DMS 273 (cell line): ENCODE measurements at regions not wholly inside any gene's neighbourhood (a gene's known extent, or its start where the extent isn't known, plus 50 kb on each side); places are given as distances from the start of the nearest gene placed in this dataset.
A peak's percentile ranks its signal among the peaks of the same experiment; 100 is the strongest.
"Not testable (repeated sequence)": the region's sequence is repeated elsewhere in the genome, so short reads cannot be mapped to it uniquely, and the experiment has no call there.

ENCODE experiments used
- DNase-seq: peaks from one replicate; lab custom pipeline; 2025; ENCODE audit not compliant: unreplicated experiment; lab: John Stamatoyannopoulos, UW

DNA sequence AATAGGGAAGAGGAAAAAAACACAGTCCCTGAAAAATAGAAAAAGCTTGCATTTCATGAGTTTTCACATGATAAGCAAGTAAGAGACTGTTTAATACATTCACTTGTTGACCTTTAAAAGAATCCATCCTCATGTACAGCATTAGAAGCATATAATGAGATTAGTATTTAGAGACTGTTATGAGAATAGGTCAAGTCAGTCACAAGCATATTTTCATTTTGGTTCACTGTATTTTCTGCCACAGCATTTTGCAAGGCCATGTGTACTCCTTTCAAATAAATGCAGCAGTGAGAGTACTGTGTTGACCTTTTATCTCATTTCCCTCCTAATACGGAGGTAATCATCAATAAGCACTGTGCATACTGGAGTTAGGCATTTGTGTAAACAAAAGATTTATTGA is 162.2 kb upstream of the SETMAR start:
- DNase-seq: no peak

DNA sequence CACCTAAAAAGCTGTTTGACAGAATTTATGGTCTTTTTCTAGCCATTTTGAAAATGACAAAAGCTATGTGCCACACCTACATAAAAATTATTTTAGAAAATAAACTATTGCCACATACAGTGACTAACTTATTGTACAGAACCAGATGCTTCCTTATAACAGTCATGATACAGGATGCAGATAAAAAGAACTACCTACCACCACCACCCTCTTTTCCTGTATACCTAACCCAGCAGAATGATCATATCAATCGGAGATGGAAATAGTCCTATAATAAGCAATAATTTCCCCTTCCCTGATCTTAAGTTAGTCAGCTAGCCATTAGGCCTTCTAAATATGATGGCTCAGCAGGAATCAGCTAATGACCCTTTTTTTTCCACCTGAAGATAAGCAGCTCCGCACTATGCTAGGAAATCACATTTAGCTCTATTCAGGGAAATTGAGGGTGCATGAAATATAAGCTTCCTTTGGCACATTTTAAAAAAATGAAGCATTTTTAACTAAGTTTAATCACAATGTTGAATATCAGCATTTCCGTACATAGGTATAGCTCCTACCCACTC is 155.5 kb upstream of the SETMAR start:
- no peak for DNase-seq

DNA sequence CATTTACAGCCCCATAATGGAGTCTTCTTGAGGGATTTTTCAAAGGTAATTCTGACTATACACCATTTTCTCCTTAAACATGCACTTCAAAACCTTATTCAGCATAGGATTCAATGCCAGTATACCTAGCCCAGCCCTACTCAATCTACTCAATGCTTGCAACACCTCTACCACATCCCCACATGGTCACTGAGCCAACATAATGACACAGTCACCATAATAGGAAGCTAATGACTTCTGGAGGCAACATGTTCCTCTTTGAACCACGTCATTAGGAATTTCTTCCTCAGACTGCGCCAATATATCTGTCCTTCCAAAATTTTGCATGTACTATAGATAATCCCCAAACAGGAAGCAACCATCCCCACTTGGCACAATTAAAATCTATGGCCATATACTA is 153.9 kb upstream of the SETMAR start:
- DNase-seq: no peak

DNA sequence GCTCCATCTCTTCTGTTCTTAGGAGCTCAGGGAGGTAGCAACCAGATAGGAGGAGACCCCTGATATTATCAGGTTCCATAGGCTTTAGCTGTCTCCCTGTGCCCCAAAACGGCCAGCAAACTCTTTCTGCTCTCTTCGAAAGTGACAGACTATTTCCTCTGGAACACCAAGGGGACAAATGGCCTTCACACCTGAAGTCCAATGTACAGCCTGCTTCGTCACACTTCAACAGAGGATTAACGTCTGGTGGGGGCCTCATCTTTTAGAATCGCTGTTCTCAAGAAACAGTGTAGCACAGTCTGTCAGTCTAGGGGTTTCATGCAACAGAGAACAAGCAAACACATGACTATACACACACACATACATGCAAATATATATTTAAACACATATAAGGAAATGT is 152.4 kb upstream of the SETMAR start:
- no peak for DNase-seq

DNA sequence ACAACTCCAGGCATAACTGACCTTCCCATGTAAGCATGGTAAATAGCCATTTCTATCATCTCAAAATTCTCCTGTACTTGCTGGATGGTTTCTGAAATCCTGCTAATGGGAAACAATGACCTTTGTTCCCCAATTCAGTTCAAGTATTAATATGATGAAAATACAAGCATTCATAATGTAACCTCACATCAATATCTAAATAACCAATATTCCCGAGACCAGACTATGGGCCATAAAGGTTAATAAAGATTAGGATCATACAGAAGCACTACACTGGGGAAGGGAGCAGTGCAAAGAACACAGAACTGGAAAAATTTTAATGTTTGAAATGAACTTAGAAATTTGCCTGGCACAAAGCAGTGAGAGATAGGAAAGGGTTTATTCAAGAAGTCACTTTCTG is 151.3 kb upstream of the SETMAR start:
- DNase-seq: no peak

DNA sequence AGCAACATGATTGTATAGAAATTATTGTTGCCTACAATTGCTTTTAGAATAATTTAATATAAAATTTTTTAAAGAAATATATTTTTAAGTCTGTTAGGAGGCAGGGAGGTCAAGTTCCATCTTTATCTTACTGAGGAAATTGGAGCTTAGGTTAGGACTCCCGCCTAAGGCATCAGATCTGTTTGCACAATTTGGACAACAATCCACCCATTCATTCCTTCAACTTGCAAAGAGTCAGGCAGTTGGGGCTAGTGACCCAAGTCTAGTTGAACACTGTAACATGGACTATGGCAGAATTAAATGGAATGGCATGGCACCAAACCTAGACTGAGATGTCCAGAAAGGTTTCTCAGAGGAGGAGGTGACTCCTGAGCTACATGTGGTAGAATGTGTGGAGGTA is 149.4 kb upstream of the SETMAR start:
- no peak for DNase-seq

DNA sequence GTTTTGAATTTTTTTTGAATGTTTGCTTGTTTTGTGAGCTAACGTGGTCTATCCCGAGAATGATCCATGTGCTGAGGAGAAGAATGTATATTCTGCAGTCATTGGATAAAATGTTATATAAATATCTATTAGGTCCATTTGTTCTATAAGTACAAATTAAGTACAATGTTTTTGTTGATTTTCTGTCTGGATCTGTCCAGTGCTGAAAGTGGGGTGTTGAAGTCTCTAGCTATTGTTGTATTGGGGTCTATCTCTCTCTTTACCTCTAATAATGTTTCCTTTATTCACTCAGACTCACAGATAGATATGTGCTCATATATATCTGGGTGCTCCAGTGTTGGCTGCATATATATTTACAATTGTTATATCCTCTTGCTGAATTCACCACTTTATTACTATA is 144.8 kb upstream of the SETMAR start:
- no peak for DNase-seq

DNA sequence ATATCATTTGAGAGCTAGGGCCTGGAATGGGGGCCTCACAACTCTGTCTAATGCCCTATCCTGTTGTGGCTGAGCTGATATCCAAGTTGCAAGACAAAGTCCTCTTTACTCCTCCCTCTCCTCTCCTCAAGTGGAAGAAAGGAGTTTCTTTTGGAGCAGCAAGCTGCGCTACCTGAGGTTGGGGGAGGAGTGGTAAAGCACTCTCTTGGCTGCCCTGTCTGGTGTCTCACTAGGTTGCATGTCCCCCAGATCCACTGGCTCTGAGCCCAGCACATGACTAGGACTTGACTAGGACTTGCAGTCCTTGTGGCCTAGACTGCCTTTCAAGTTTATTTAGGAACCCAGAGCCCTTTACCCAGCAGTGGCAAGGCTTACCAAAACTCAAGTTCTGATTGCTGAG is 141.1 kb upstream of the SETMAR start:
- no peak for DNase-seq

DNA sequence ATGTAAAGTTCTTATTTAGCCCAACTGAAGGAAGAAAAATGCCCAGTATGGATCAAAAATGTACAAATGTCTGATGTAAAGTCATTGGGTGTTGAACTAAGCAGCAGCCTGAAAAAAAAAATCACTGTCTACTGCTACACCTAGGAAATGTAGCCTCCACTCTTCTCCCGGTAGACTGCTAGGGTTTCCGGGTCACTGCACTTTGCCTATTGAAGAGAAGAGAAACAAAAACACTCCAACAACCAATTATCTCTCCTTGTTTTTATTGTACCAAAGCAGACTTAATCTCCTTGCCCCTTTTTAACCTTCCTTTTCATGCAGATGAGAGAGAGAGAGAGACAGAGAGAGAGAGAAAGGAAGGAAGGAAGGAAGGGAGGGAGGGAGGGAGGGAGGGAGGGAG is 140.2 kb upstream of the SETMAR start:
- DNase-seq: no peak

DNA sequence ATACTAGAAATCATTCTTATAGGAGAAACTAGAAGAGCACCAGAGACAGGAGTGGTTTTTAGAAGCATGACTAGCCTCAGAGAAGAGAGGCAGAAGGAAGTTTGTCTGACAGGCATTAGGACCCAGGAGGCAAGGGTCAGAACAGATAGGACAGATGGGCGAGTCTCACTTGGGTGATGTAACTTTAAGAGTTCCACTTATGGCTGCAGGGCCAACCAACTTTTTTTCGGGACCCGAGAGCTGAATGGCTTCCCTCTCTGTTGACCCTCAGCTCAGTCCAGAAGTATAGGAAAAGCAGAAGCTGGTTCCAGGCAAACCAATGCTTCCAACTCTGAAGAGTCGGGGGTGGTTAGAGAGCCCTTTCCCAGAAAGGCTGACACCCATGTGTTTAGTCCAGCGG is 136.6 kb upstream of the SETMAR start:
- DNase-seq: peak; percentile 1

DNA sequence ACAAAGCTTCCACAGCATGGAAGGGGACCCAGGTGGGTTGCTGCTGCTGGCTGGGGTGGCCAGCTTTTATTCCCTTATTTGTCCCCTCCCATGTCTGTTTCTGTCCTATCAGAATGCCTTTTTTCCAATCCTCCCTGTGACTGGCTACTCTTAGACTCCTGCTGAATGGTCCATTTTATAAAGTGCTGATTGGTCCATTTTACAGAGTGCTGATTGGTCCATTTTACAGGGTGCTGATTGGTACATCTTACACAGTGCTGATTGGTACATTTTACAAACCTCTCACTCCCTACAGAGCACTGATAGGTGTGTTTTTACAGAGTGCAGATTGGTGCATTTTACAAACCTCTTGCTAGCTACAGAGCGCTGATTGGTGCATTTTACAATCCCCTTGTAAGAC is 135.9 kb upstream of the SETMAR start:
- not testable (repeated sequence) for DNase-seq

DNA sequence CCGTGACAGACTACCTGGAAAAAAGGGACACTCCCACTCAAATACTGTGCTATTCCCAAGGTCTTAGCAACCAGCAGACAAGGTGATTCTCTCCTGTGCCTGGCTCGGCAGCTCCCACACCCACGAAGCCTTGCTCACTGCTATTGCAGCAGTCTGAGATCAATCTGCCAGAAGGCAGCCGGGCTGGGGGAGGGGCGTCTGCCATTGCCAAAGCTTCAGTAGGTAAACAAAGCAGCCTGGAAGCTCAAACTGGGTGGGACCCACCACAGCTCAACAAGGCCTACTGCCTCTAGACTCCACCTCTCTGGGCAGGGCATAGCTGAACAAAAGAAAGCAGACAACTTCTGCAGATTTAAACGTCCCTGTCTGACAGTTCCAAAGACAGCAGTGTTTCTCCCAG is 128.4 kb upstream of the SETMAR start:
- peak; percentile 1 for DNase-seq

DNA sequence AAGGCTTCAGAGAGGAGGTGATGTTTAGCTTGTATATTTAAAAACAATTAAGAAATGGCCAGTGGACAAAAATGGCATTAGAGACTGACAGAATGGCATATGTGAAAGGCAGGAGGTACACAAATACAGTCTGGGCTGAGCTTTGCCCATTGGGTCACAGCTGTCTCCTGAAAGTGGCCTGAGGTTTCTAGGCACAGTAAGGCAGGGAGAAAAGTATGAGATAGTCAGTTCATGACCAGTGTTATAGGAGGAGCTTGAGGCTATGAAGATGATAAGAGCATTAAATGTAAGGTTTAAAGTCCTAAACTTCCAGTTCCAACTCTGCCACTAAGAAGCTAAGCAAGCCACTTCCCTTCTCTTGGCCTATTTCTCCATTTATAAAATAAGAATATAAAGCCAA is 111.2 kb upstream of the SETMAR start:
- no peak for DNase-seq

DNA sequence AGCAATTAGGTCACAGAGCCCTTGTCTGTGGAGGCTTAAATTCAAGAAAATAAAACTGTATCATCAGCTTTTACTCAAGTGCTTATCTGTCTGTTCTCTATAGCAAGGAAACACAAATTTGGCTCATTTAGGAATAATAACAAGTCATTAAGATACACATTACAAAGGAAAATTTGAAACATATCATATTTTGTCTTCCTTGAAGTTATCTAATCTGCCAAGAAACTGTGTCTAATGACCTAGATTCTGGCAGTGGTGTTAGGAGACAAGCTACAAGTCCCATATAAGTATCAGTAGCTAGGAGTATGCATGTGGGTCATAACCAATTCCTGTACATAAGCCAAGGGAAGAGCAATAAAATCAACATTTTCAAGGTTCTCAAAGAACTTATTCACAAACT is 108.2 kb upstream of the SETMAR start:
- DNase-seq: peak; percentile 1

DNA sequence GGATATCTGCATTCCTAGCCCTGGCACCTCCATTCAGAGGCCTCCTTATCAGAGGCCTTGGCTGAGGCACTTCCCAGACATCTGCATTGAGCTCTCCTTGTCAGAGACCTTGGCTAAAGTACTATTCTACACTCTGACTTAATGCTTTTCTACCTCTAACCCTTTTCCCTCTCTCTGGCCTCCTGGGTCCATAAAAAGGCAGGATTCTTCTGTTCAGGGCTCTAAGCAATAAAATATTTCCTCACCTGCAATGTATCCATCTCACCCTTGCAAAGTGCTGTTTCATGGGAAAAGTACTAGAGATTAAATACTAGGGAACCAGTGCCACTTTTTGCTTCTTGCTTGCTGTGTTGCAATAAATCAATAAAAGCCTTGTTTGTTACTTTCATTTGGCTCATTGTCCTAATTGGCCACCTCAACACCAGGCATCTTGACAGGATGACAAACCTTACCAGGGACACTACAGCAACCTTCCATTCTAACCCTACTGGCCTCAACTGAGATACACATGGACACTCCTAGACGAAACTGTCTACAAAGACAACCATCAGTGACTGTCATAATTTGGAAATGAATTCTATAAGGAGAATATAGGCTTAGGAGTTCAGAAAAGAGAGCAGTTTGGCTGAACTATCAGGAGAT is 106.5 kb upstream of the SETMAR start:
- DNase-seq: no peak

DNA sequence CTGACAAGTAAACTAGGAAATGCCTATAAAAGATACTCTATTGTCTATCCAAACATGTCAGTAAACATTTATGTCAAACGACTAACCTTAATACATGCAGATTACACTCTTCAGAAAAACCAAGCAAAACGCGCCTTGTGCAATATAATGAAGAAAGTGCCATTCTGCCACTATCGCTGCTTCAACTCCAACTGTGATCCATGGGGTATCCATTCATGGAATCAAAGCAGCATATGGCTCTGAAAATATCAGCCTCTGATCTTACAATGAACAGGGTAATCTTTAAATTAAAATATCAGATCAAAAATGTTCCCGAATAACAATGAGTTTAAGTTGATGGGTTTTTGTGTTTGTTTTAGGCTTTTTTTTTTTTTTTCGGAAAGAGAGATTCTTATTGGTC is 105.5 kb upstream of the SETMAR start:
- DNase-seq: no peak

DNA sequence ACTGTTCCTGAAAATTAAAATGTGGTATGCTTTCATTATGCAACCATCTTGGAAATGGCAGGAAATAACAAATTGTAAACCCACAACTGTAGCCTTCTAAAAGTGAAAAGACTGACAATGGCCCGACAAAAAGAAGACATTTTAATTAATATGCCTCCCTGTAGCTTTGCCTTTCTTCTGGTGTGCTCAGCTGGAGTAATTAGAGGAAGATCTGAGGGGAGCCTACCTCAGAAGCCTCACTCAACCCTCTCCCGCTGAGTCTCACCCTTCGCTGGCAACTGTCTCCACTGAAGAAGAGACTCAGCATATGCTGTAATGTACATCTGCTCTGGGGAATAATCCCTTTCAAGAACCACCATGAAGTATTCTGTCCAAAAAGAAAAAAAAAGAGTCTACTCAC is 104.7 kb upstream of the SETMAR start:
- DNase-seq: no peak

DNA sequence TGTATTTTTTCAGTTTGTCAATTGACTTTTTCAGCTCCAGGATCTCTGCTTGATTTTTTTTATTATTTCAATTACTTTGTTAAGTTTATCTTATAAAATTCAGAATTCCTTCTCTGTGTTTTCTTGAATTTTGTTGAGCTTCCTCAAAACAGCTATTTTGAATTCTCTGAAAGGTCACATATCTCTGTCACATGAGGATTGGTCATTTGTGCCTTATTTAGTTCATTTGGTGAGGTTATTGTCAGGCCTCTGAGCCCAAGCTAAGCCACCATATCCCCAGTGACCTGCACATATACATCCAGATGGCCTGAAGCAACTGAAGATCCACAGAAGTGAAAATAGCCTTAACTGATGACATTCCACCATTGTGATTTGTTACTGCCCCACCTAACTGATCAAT is 98.4 kb upstream of the SETMAR start:
- DNase-seq: not testable (repeated sequence)

DNA sequence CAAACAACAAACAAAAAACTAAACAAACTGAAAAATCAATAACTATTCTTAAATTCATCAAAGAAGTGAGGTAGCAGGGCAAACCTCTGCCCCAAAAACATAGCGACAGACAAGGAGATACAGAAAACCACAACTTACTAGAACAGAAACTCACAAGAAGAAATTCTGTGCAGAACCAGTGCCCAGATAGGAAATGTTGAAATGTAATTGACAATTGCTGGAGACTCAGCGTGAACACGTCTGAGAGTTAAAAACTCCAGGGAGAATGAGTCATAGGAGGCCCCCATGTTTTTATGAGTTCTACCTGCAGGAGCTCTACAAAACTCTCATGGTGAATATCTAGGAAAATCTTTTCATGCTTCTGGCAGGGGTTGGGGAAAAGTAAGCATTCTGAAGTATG is 95.5 kb upstream of the SETMAR start:
- no peak for DNase-seq

DNA sequence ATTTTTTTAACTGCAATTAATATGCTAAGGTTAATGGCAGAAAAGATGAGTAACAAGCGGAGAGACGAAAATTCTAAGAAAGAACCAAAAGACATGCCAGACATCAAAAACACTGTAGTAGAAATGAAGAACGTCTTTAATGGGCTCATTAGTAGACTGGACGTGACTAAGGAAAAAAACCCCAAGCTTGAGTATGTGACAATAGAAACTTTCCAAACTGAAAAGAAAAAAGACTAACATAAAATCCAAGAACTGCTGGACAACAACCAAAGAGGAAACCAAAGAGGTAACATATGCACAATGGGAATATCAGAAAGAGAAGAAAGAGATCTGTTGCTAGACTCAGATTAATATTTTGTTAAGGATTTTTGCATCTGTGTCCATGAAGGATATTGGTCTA is 94.6 kb upstream of the SETMAR start:
- no peak for DNase-seq

DNA sequence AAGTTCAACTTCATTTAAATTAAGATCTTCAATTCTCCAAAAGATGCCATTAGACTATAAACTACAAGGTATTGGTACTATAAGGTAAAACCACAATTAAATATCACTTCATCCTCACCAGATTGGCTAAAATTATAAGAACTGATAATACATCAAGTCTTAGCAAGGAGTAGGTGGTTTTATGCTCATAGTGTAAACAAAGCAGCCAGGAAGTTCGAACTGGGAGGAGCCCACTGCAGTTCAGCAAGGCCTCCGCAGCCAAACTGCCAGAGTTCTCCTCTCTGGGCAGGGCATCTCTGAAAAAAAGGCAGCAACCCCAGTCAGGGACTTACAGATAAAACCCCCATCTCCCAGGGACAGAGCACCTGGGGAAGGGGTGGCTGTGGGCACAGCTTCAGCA is 91.6 kb upstream of the SETMAR start:
- DNase-seq: no peak

DNA sequence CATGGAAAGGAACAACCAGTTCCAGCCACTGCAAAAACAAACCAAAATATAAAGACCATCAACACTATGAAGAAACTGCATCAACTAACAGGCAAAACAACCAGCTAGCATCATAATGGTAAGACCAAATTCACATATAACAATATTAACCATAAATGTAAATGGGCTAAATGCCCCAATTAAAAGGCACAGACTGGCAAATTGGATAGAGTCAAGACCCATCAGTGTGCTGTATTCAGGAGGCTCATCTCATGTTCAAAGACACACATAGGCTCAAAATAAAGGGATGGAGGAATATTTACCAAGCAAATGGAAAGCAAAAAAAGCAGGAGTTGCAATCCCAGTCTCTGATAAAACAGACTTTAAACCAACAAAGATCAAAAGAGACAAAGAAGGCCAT is 89.7 kb upstream of the SETMAR start:
- not testable (repeated sequence) for DNase-seq

DNA sequence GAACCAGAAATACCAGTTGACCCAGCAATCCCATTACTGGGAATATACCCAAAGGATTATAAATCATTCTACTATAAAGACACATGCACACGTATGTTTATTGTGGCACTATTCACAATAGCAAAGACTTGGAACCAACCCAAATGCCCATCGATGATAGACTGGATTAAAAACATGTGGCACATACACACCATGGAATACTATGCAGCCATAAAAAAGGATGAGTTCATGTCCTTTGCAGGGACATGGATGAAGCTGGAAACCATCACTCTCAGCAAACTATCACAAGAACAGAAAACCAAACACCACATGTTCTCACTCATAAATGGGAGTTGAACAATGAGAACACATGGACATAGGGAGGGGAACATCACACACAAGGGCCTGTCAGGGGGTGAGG is 86.2 kb upstream of the SETMAR start:
- DNase-seq: not testable (repeated sequence)
